ENCODE measurements at regions not wholly inside any gene's neighbourhood (a gene's known extent, or its start where the extent isn't known, plus 50 kb on each side); places are given as distances from the start of the nearest gene placed in this dataset.

GRCh38 chr18:44568342-44568741, 112.3 kb upstream of the SETBP1 start:
- Mint-ChIP-seq H3K27ac (no peak overlapping the region), H3K4me3 (no peak overlapping the region), H3K9me3 (no peaks in the 10 kb centered on the region), H3K4me1 (ENCODE audit: low read depth) (no peaks in the 10 kb centered on the region), H3K36me3 (ENCODE audit: low read depth) (no peaks in the 10 kb centered on the region), H3K27me3 (no peaks in the 10 kb centered on the region)
- TF ChIP-seq CTCF (IDR thresholded peaks at IDR 0.05) = no peak
- CTCF ChIA-PET = no interaction called here
- Histone ChIP-seq H3K27ac (ENCODE audit: low read depth in 1 of 2, low read length in 2 of 2) (no peak overlapping the region), H3K4me1 (ENCODE audit: insufficient read depth, low read length) (no peaks in the 10 kb centered on the region), H3K36me3 (ENCODE audit: insufficient read depth, low read length) (no peaks in the 10 kb centered on the region), H3K9me3 (ENCODE audit: control insufficient read depth in 1 of 2, insufficient read depth in 1 of 2, low read length in 2 of 2) (no peaks in the 10 kb centered on the region), H3K27me3 (ENCODE audit: control insufficient read depth in 1 of 2, insufficient read depth in 2 of 2, low read length in 2 of 2) (no peaks in the 10 kb centered on the region), H3K4me3 (ENCODE audit: low read length) (no peak overlapping the region)
- POLR2A ChIA-PET = no interaction called here
- no peak for ATAC-seq (ENCODE audit: poor library complexity)
- intact Hi-C loops (cut with DNase I, micrococcal nuclease) = no loop called here
- DNase-seq = no peak

- ChIA-PET POLR2A (no interaction called here), CTCF (no interaction called here)
- Histone ChIP-seq H3K27ac (ENCODE audit: low read depth in 1 of 2, low read length in 2 of 2) (no peak overlapping the region), H3K36me3 (ENCODE audit: insufficient read depth, low read length) (no peaks in the 10 kb centered on the region), H3K9me3 (ENCODE audit: control insufficient read depth in 1 of 2, insufficient read depth in 1 of 2, low read length in 2 of 2) (no peaks in the 10 kb centered on the region), H3K4me3 (ENCODE audit: low read length) (no peak overlapping the region), H3K27me3 (ENCODE audit: control insufficient read depth in 1 of 2, insufficient read depth in 2 of 2, low read length in 2 of 2) (no peaks in the 10 kb centered on the region), H3K4me1 (ENCODE audit: insufficient read depth, low read length) (no peaks in the 10 kb centered on the region)
- Mint-ChIP-seq H3K9me3 (no peaks in the 10 kb centered on the region), H3K4me1 (ENCODE audit: low read depth) (no peaks in the 10 kb centered on the region), H3K27ac (no peak overlapping the region), H3K4me3 (no peak overlapping the region), H3K27me3 (no peaks in the 10 kb centered on the region), H3K36me3 (ENCODE audit: low read depth) (no peaks in the 10 kb centered on the region)
- ATAC-seq (ENCODE audit: poor library complexity) (no peak), DNase-seq (no peak)
- no peak for TF ChIP-seq CTCF (IDR thresholded peaks at IDR 0.05)
- intact Hi-C loops (cut with DNase I, micrococcal nuclease) = no loop called here
These were observed 111.7 kb upstream of the SETBP1 start for GRCh38 chr18:44568986-44569385.

GRCh38 chr18:44569391-44570055, 111.2 kb upstream of the SETBP1 start:
- ATAC-seq (ENCODE audit: poor library complexity) (no peak), DNase-seq (no peak)
- Mint-ChIP-seq H3K27ac (no peak overlapping the region), H3K36me3 (ENCODE audit: low read depth) (no peaks in the 10 kb centered on the region), H3K27me3 (no peaks in the 10 kb centered on the region), H3K4me1 (ENCODE audit: low read depth) (no peaks in the 10 kb centered on the region), H3K9me3 (no peaks in the 10 kb centered on the region), H3K4me3 (no peak overlapping the region)
- intact Hi-C loops (cut with DNase I, micrococcal nuclease) = no loop called here
- TF ChIP-seq CTCF (IDR thresholded peaks at IDR 0.05) = no peak
- no peak overlapping the region for H3K27ac ChIP-seq (ENCODE audit: low read depth in 1 of 2, low read length in 2 of 2)
- H3K9me3 ChIP-seq (ENCODE audit: control insufficient read depth in 1 of 2, insufficient read depth in 1 of 2, low read length in 2 of 2) = no peaks in the 10 kb centered on the region
- POLR2A ChIA-PET = no interaction called here
- H3K4me1 ChIP-seq (ENCODE audit: insufficient read depth, low read length) = no peaks in the 10 kb centered on the region
- no peaks in the 10 kb centered on the region for H3K27me3 ChIP-seq (ENCODE audit: control insufficient read depth in 1 of 2, insufficient read depth in 2 of 2, low read length in 2 of 2)
- CTCF ChIA-PET = interaction anchor here (0.6 kb wide), 1 partner anchor 684 kb away, joined by 3 read pairs; no protein-coding TSS in a partner anchor
- no peaks in the 10 kb centered on the region for H3K36me3 ChIP-seq (ENCODE audit: insufficient read depth, low read length)
- no peak overlapping the region for H3K4me3 ChIP-seq (ENCODE audit: low read length)
